ENCODE measurements at regions not wholly inside any gene's neighbourhood (a gene's known extent, or its start where the extent isn't known, plus 50 kb on each side); places are given as distances from the start of the nearest gene placed in this dataset.

GRCh38 chr5:88999853-89000252 is 116.9 kb upstream of the MEF2C start:
- Mint-ChIP-seq H3K36me3 (no peaks in the 10 kb centered on the region), H3K4me1 (ENCODE audit: low read depth) (no peaks in the 10 kb centered on the region), H3K27me3 (no peaks in the 10 kb centered on the region), H3K27ac (no peak overlapping the region), H3K4me3 (no peak overlapping the region), H3K9me3 (no peaks in the 10 kb centered on the region)
- ChIA-PET POLR2A (no interaction called here), CTCF (no interaction called here)
- DNase-seq = no peak
- intact Hi-C loops (cut with micrococcal nuclease) = no loop called here

- Mint-ChIP-seq H3K4me3 (no peak overlapping the region), H3K27me3 (no peaks in the 10 kb centered on the region), H3K4me1 (ENCODE audit: low read depth) (no peaks in the 10 kb centered on the region), H3K36me3 (no peaks in the 10 kb centered on the region), H3K9me3 (no peaks in the 10 kb centered on the region), H3K27ac (no peak overlapping the region)
- DNase-seq = no peak
- ChIA-PET POLR2A (no interaction called here), CTCF (no interaction called here)
- intact Hi-C loops (cut with micrococcal nuclease) = no loop called here
Observed at GRCh38 chr5:88997937-88998336, 115.0 kb upstream of the MEF2C start.

GRCh38 chr5:88984040-88984439 is 101.1 kb upstream of the MEF2C start:
- Mint-ChIP-seq H3K4me1 (ENCODE audit: low read depth) (no peaks in the 10 kb centered on the region), H3K36me3 (no peaks in the 10 kb centered on the region), H3K9me3 (peaks cover 3% of the 10 kb centered on the region), H3K4me3 (no peak overlapping the region), H3K27me3 (no peaks in the 10 kb centered on the region), H3K27ac (no peak overlapping the region)
- intact Hi-C loops (cut with micrococcal nuclease) = no loop called here
- ChIA-PET POLR2A (no interaction called here), CTCF (no interaction called here)
- no peak for DNase-seq

- ChIA-PET POLR2A (no interaction called here), CTCF (interaction anchor here (1.2 kb wide), 1 partner anchor 250 kb away, joined by 3 read pairs; no protein-coding TSS in a partner anchor)
- intact Hi-C loops (cut with micrococcal nuclease) = no loop called here
- no peak overlapping the region for H3K4me3 Mint-ChIP-seq
- H3K27me3 Mint-ChIP-seq = no peaks in the 10 kb centered on the region
- DNase-seq = no peak
- no peak overlapping the region for H3K27ac Mint-ChIP-seq
- no peaks in the 10 kb centered on the region for H3K4me1 Mint-ChIP-seq (ENCODE audit: low read depth)
- H3K36me3 Mint-ChIP-seq = no peaks in the 10 kb centered on the region
- H3K9me3 Mint-ChIP-seq = no peaks in the 10 kb centered on the region
Observed at GRCh38 chr5:88979726-88980125, 96.7 kb upstream of the MEF2C start.

- H3K27ac Mint-ChIP-seq = no peak overlapping the region
- H3K36me3 Mint-ChIP-seq = no peaks in the 10 kb centered on the region
- no peak overlapping the region for H3K4me3 Mint-ChIP-seq
- DNase-seq = no peak
- H3K9me3 Mint-ChIP-seq = no peaks in the 10 kb centered on the region
- H3K27me3 Mint-ChIP-seq = no peaks in the 10 kb centered on the region
- no peaks in the 10 kb centered on the region for H3K4me1 Mint-ChIP-seq (ENCODE audit: low read depth)
- CTCF ChIA-PET = no interaction called here
- POLR2A ChIA-PET = no interaction called here
- intact Hi-C loops (cut with micrococcal nuclease) = no loop called here
Observed at GRCh38 chr5:88979244-88979643, 96.3 kb upstream of the MEF2C start.

GRCh38 chr5:88976914-88977313 is 93.9 kb upstream of the MEF2C start:
- CTCF ChIA-PET = no interaction called here
- no peak overlapping the region for H3K4me3 Mint-ChIP-seq

GRCh38 chr5:88967633-88968585 is 84.9 kb upstream of the MEF2C start:
- no peak overlapping the region for H3K27ac Mint-ChIP-seq
- no peak for DNase-seq
- H3K36me3 Mint-ChIP-seq = no peaks in the 10 kb centered on the region
- no peak overlapping the region for H3K4me3 Mint-ChIP-seq
- intact Hi-C loops (cut with micrococcal nuclease) = no loop called here
- ChIA-PET POLR2A (no interaction called here), CTCF (interaction anchor here (1.0 kb wide), 1 partner anchor 239 kb away, joined by 3 read pairs; no protein-coding TSS in a partner anchor)
- no peaks in the 10 kb centered on the region for H3K9me3 Mint-ChIP-seq
- no peaks in the 10 kb centered on the region for H3K4me1 Mint-ChIP-seq (ENCODE audit: low read depth)
- no peaks in the 10 kb centered on the region for H3K27me3 Mint-ChIP-seq

More at GRCh38 chr5:88976914-88977313, 93.9 kb upstream of the MEF2C start:
- POLR2A ChIA-PET = no interaction called here
- H3K9me3 Mint-ChIP-seq = no peaks in the 10 kb centered on the region
- intact Hi-C loops (cut with micrococcal nuclease) = no loop called here
- H3K27ac Mint-ChIP-seq = no peak overlapping the region
- no peaks in the 10 kb centered on the region for H3K4me1 Mint-ChIP-seq (ENCODE audit: low read depth)
- no peak for DNase-seq
- no peaks in the 10 kb centered on the region for H3K36me3 Mint-ChIP-seq
- no peaks in the 10 kb centered on the region for H3K27me3 Mint-ChIP-seq

- no peaks in the 10 kb centered on the region for H3K27me3 Mint-ChIP-seq
- no peak for DNase-seq
- H3K9me3 Mint-ChIP-seq = no peaks in the 10 kb centered on the region
- intact Hi-C loops (cut with micrococcal nuclease) = no loop called here
- POLR2A ChIA-PET = no interaction called here
- no peaks in the 10 kb centered on the region for H3K36me3 Mint-ChIP-seq
- H3K4me1 Mint-ChIP-seq (ENCODE audit: low read depth) = no peaks in the 10 kb centered on the region
- no peak overlapping the region for H3K4me3 Mint-ChIP-seq
- no peak overlapping the region for H3K27ac Mint-ChIP-seq
- CTCF ChIA-PET = interaction anchor here (1.0 kb wide), 1 partner anchor 22 kb away, joined by 3 read pairs; no protein-coding TSS in a partner anchor
Observed at GRCh38 chr5:88964831-88965230, 81.8 kb upstream of the MEF2C start.

- Mint-ChIP-seq H3K27ac (no peak overlapping the region), H3K4me1 (ENCODE audit: low read depth) (no peaks in the 10 kb centered on the region), H3K9me3 (no peaks in the 10 kb centered on the region), H3K36me3 (no peaks in the 10 kb centered on the region), H3K4me3 (no peak overlapping the region), H3K27me3 (no peaks in the 10 kb centered on the region)
- ChIA-PET POLR2A (no interaction called here), CTCF (no interaction called here)
- no peak for DNase-seq
- intact Hi-C loops (cut with micrococcal nuclease) = no loop called here
Observed at GRCh38 chr5:88957013-88957412, 74.0 kb upstream of the MEF2C start.

- no peak for DNase-seq
- ChIA-PET CTCF (no interaction called here), POLR2A (no interaction called here)
- Mint-ChIP-seq H3K4me3 (no peak overlapping the region), H3K9me3 (no peaks in the 10 kb centered on the region), H3K4me1 (ENCODE audit: low read depth) (no peaks in the 10 kb centered on the region), H3K27ac (no peak overlapping the region), H3K36me3 (no peaks in the 10 kb centered on the region), H3K27me3 (no peaks in the 10 kb centered on the region)
- intact Hi-C loops (cut with micrococcal nuclease) = no loop called here
Observed at GRCh38 chr5:88956416-88956815, 73.4 kb upstream of the MEF2C start.

- ChIA-PET CTCF (no interaction called here), POLR2A (no interaction called here)
- no peaks in the 10 kb centered on the region for H3K4me1 Mint-ChIP-seq (ENCODE audit: low read depth)
- H3K9me3 Mint-ChIP-seq = no peaks in the 10 kb centered on the region
- H3K27ac Mint-ChIP-seq = no peak overlapping the region
- no peaks in the 10 kb centered on the region for H3K36me3 Mint-ChIP-seq
- no peaks in the 10 kb centered on the region for H3K27me3 Mint-ChIP-seq
- intact Hi-C loops (cut with micrococcal nuclease) = no loop called here
- H3K4me3 Mint-ChIP-seq = no peak overlapping the region
- no peak for DNase-seq
Observed at GRCh38 chr5:88955403-88955802, 72.4 kb upstream of the MEF2C start.

GRCh38 chr5:88954511-88954910 is 71.5 kb upstream of the MEF2C start:
- POLR2A ChIA-PET = no interaction called here
- Mint-ChIP-seq H3K9me3 (no peaks in the 10 kb centered on the region), H3K27ac (no peak overlapping the region), H3K4me1 (ENCODE audit: low read depth) (no peaks in the 10 kb centered on the region), H3K27me3 (no peaks in the 10 kb centered on the region), H3K4me3 (no peak overlapping the region), H3K36me3 (no peaks in the 10 kb centered on the region)
- intact Hi-C loops (cut with micrococcal nuclease) = no loop called here
- CTCF ChIA-PET = no interaction called here
- no peak for DNase-seq

- POLR2A ChIA-PET = no interaction called here
- Mint-ChIP-seq H3K9me3 (no peaks in the 10 kb centered on the region), H3K27me3 (no peaks in the 10 kb centered on the region), H3K4me1 (ENCODE audit: low read depth) (no peaks in the 10 kb centered on the region), H3K36me3 (no peaks in the 10 kb centered on the region), H3K27ac (no peak overlapping the region), H3K4me3 (no peak overlapping the region)
- CTCF ChIA-PET = no interaction called here
- intact Hi-C loops (cut with micrococcal nuclease) = no loop called here
- DNase-seq = no peak
Observed at GRCh38 chr5:88952996-88953643, 70.1 kb upstream of the MEF2C start.
